DND-41 (cell line): ENCODE measurements at regions not wholly inside any gene's neighbourhood (a gene's known extent, or its start where the extent isn't known, plus 50 kb on each side); places are given as distances from the start of the nearest gene placed in this dataset.

ENCODE experiments used
- CTCF ChIP-seq: IDR thresholded peaks from 2 replicates; pipeline ENCODE4 v1.5.1; 2012; ENCODE audit warnings: borderline replicate concordance, low read length, moderate library complexity, mild to moderate bottlenecking; ENCODE audit not compliant: poor library complexity, severe bottlenecking; ENCODE audit errors: extremely low read depth
- EZH2 ChIP-seq: IDR thresholded peaks from 3 replicates; pipeline ENCODE4 v1.6.1; 2012; ENCODE audit warnings: borderline replicate concordance, low read depth, mild to moderate bottlenecking, moderate library complexity, low read length, inconsistent platforms; ENCODE audit not compliant: severe bottlenecking

- no peak for TF ChIP-seq CTCF
- TF ChIP-seq EZH2: no peak
Measured at GRCh38 chr10:94274142-94274787, 88.5 kb downstream of the NOC3L start.
